ENCODE measurements at regions not wholly inside any gene's neighbourhood (a gene's known extent, or its start where the extent isn't known, plus 50 kb on each side); places are given as distances from the start of the nearest gene placed in this dataset.

- POLR2A ChIA-PET = no interaction called here
- no TSS peak for BruUV-seq (replicated peaks)
- CTCF ChIA-PET = no interaction called here
These were observed 105.0 kb downstream of the ACTL7B start for GRCh38 chr9:108750661-108751215.

More at GRCh38 chr9:108750661-108751215, 105.0 kb downstream of the ACTL7B start:
- H4K20me1 ChIP-seq (replicated peaks; ENCODE audit: control insufficient read depth, extremely low read depth, insufficient read depth, low read length) = no peaks in the 10 kb centered on the region
- H3K9me3 ChIP-seq (replicated peaks; ENCODE audit: control insufficient read depth, insufficient read depth, low read length) = no peaks in the 10 kb centered on the region
- dilution Hi-C loops (cut with MboI; ENCODE audit: extremely low pct_ligation_motif_present, low sequenced_read_pairs) (no loop called here), intact Hi-C loops (cut with micrococcal nuclease) (no loop called here)
- no peak overlapping the region for H3K9ac ChIP-seq (replicated peaks; ENCODE audit: extremely low read depth, insufficient read depth, low read length)
- no peaks in the 10 kb centered on the region for H3K79me2 ChIP-seq (ENCODE audit: control insufficient read depth, insufficient read depth, low read length)
- H3K36me3 ChIP-seq (ENCODE audit: control insufficient read depth in 2 of 2, extremely low read depth in 1 of 2, insufficient read depth in 2 of 2, low read length in 2 of 2) = no peaks in the 10 kb centered on the region
- H3K4me1 ChIP-seq (ENCODE audit: control insufficient read depth, extremely low read depth, insufficient read depth, low read length) = no peaks in the 10 kb centered on the region
- H3K4me3 ChIP-seq (replicated peaks in 1 of 3; ENCODE audit: insufficient read depth in 1 of 3, low read depth in 1 of 3, low read length in 3 of 3) = no peak overlapping the region
- H3K27me3 ChIP-seq (ENCODE audit: control insufficient read depth in 2 of 2, insufficient read depth in 2 of 2, low read length in 2 of 2) = no peaks in the 10 kb centered on the region
- DNase-seq (ENCODE audit: low read depth, low spot score) (no peak), FAIRE-seq (no peak)
- no peaks in the 10 kb centered on the region for H3K9me1 ChIP-seq (replicated peaks; ENCODE audit: control insufficient read depth, extremely low read depth, insufficient read depth, low read length)
- TF ChIP-seq EZH2 (IDR thresholded peaks at IDR 0.05; ENCODE audit: borderline replicate concordance, low read depth, low read length, severe bottlenecking) (no peak), MAX (IDR thresholded peaks at IDR 0.05; ENCODE audit: insufficient read depth, insufficient read length) (no peak), JUN (IDR thresholded peaks at IDR 0.05; ENCODE audit: borderline replicate concordance, insufficient read depth, insufficient read length, low read depth) (no peak), GATA2 (IDR thresholded peaks at IDR 0.05; ENCODE audit: insufficient read depth, insufficient read length, low read depth, low read length) (no peak), POLR2A (IDR thresholded peaks at IDR 0.05; ENCODE audit: low read depth, low read length) (no peak), POLR2AphosphoS5 (IDR thresholded peaks at IDR 0.05; ENCODE audit: insufficient read depth, low read depth, low read length) (no peak), FOS (IDR thresholded peaks at IDR 0.05; ENCODE audit: borderline replicate concordance, insufficient read depth, low read length) (no peak), CTCF (IDR thresholded peaks at IDR 0.05; ENCODE audit: extremely low read depth in 1 of 2, insufficient read depth in 1 of 2, low read depth in 1 of 2, low read length in 2 of 2) (no peak), MYC (IDR thresholded peaks at IDR 0.05; ENCODE audit: low read depth, low read length) (no peak)
- no peak overlapping the region for H3K27ac ChIP-seq (ENCODE audit: insufficient read depth, low read depth, low read length)
- H2AFZ ChIP-seq (ENCODE audit: low read depth, low read length) = no peak overlapping the region
- H3K4me2 ChIP-seq (ENCODE audit: insufficient read depth, low read length) = no peak overlapping the region

Measured in endothelial cell of umbilical vein (primary cell).